GM12878 (cell line): ENCODE measurements at regions not wholly inside any gene's neighbourhood (a gene's known extent, or its start where the extent isn't known, plus 50 kb on each side); places are given as distances from the start of the nearest gene placed in this dataset.

Source experiments
- FOS ChIP-seq: IDR thresholded peaks from 3 replicates; pipeline ENCODE4 v1.6.1; 2011; ENCODE audit warnings: borderline replicate concordance; ENCODE audit not compliant: insufficient read length; ENCODE audit errors: extremely low read depth
- HDAC6 ChIP-seq: fragments of 200-600 bp; sonication (generic); IDR thresholded peaks from one replicate; pipeline ENCODE4 v1.8.0; 2017; ENCODE audit warnings: antibody characterized with exemption; ENCODE audit not compliant: unreplicated experiment
- JUNB ChIP-seq: IDR thresholded peaks from 2 replicates; pipeline ENCODE4 v1.6.1; 2016; ENCODE audit warnings: antibody characterized with exemption, mild to moderate bottlenecking
- JUND ChIP-seq: IDR thresholded peaks from 2 replicates; pipeline ENCODE4 v1.6.1; 2012; ENCODE audit warnings: low read depth, mild to moderate bottlenecking, low read length, improper control_type of control experiment, moderate library complexity
- MXI1 ChIP-seq: fragments of 150-350 bp; IDR thresholded peaks from 2 replicates; pipeline ENCODE4 v1.6.1; 2011; ENCODE audit warnings: low read depth, mild to moderate bottlenecking, inconsistent platforms, low read length, improper control_type of control experiment
- POLR2A ChIP-seq: IDR thresholded peaks from 2 replicates; pipeline ENCODE4 v1.6.1; 2011; ENCODE audit warnings: low read depth, mild to moderate bottlenecking, low read length
- TF ChIP-seq, protein P1 (sequence below), 3 experiments: IDR thresholded peaks in 2 of 3; conservative IDR thresholded peaks in 1 of 3; 2 replicates each; pipeline ENCODE4 v1.5.1; 2011; ENCODE audit warnings: low read depth in 3 of 3, low read length in 3 of 3, mild to moderate bottlenecking in 3 of 3, control low read depth in 2 of 3, moderate library complexity in 2 of 3, inconsistent platforms in 1 of 3, mixed read lengths in 1 of 3; ENCODE audit not compliant: control insufficient read depth in 2 of 3, insufficient read depth in 1 of 3; ENCODE audit errors: extremely low read depth in 1 of 3
- TF ChIP-seq, protein P2 (sequence below): IDR thresholded peaks from 2 replicates; pipeline ENCODE4 v1.6.1; 2012; ENCODE audit warnings: mild to moderate bottlenecking, low read depth, low read length
- TF ChIP-seq, protein P3 (sequence below): IDR thresholded peaks from 2 replicates; pipeline ENCODE4 v1.6.1; 2011; ENCODE audit warnings: mild to moderate bottlenecking, low read depth, low read length, moderate library complexity; ENCODE audit not compliant: insufficient replicate concordance
- TF ChIP-seq, protein P4 (sequence below): IDR thresholded peaks from 2 replicates; pipeline ENCODE4 v1.6.1; 2012; ENCODE audit warnings: low read depth, low read length, improper control_type of control experiment
- TF ChIP-seq, protein P5 (sequence below): IDR thresholded peaks from 2 replicates; pipeline ENCODE4 v1.6.1; 2011; ENCODE audit warnings: low read depth, low read length, improper control_type of control experiment, borderline replicate concordance

DNA sequence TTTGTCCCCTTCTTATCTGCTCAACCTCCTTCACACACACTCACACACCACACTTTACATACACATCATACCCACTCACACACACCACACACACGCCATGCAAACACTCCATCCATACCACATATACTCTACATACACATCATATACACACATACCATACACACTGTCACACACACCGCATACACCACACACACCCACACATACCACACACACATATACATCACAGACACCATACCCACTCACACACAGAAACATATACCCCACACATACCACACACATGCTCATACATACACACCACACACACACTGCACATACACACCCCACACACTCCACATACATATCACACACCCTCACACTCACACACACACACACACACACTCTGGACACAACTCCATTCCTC lies 54.3 kb upstream of the ACP3 start:
- TF ChIP-seq, protein P1, sequence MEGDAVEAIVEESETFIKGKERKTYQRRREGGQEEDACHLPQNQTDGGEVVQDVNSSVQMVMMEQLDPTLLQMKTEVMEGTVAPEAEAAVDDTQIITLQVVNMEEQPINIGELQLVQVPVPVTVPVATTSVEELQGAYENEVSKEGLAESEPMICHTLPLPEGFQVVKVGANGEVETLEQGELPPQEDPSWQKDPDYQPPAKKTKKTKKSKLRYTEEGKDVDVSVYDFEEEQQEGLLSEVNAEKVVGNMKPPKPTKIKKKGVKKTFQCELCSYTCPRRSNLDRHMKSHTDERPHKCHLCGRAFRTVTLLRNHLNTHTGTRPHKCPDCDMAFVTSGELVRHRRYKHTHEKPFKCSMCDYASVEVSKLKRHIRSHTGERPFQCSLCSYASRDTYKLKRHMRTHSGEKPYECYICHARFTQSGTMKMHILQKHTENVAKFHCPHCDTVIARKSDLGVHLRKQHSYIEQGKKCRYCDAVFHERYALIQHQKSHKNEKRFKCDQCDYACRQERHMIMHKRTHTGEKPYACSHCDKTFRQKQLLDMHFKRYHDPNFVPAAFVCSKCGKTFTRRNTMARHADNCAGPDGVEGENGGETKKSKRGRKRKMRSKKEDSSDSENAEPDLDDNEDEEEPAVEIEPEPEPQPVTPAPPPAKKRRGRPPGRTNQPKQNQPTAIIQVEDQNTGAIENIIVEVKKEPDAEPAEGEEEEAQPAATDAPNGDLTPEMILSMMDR (IDR thresholded peaks at IDR 0.05 in 2 of 3, conservative IDR thresholded peaks at IDR 0.05 in 1 of 3; ENCODE audit: control insufficient read depth in 2 of 3, extremely low read depth in 1 of 3, insufficient read depth in 1 of 3, low read depth in 3 of 3, low read length in 3 of 3): no peak
- TF ChIP-seq HDAC6: no peak
- TF ChIP-seq, protein P2, sequence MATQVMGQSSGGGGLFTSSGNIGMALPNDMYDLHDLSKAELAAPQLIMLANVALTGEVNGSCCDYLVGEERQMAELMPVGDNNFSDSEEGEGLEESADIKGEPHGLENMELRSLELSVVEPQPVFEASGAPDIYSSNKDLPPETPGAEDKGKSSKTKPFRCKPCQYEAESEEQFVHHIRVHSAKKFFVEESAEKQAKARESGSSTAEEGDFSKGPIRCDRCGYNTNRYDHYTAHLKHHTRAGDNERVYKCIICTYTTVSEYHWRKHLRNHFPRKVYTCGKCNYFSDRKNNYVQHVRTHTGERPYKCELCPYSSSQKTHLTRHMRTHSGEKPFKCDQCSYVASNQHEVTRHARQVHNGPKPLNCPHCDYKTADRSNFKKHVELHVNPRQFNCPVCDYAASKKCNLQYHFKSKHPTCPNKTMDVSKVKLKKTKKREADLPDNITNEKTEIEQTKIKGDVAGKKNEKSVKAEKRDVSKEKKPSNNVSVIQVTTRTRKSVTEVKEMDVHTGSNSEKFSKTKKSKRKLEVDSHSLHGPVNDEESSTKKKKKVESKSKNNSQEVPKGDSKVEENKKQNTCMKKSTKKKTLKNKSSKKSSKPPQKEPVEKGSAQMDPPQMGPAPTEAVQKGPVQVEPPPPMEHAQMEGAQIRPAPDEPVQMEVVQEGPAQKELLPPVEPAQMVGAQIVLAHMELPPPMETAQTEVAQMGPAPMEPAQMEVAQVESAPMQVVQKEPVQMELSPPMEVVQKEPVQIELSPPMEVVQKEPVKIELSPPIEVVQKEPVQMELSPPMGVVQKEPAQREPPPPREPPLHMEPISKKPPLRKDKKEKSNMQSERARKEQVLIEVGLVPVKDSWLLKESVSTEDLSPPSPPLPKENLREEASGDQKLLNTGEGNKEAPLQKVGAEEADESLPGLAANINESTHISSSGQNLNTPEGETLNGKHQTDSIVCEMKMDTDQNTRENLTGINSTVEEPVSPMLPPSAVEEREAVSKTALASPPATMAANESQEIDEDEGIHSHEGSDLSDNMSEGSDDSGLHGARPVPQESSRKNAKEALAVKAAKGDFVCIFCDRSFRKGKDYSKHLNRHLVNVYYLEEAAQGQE: no peak
- TF ChIP-seq, protein P3, sequence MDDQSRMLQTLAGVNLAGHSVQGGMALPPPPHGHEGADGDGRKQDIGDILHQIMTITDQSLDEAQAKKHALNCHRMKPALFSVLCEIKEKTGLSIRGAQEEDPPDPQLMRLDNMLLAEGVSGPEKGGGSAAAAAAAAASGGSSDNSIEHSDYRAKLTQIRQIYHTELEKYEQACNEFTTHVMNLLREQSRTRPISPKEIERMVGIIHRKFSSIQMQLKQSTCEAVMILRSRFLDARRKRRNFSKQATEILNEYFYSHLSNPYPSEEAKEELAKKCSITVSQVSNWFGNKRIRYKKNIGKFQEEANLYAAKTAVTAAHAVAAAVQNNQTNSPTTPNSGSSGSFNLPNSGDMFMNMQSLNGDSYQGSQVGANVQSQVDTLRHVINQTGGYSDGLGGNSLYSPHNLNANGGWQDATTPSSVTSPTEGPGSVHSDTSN: no peak
- TF ChIP-seq FOS: no peak
- TF ChIP-seq JUND: no peak
- TF ChIP-seq, protein P4, sequence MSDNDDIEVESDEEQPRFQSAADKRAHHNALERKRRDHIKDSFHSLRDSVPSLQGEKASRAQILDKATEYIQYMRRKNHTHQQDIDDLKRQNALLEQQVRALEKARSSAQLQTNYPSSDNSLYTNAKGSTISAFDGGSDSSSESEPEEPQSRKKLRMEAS: no peak
- no peak for TF ChIP-seq MXI1
- TF ChIP-seq, protein P5, sequence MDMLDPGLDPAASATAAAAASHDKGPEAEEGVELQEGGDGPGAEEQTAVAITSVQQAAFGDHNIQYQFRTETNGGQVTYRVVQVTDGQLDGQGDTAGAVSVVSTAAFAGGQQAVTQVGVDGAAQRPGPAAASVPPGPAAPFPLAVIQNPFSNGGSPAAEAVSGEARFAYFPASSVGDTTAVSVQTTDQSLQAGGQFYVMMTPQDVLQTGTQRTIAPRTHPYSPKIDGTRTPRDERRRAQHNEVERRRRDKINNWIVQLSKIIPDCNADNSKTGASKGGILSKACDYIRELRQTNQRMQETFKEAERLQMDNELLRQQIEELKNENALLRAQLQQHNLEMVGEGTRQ: no peak
- no peak for TF ChIP-seq POLR2A
- no peak for TF ChIP-seq JUNB
